HG02610 (cell line): ENCODE measurements at regions not wholly inside any gene's neighbourhood (a gene's known extent, or its start where the extent isn't known, plus 50 kb on each side); places are given as distances from the start of the nearest gene placed in this dataset.

ENCODE experiments used
- ATAC-seq: cut with Tn5 transposase; IDR thresholded peaks from one replicate; pipeline ENCODE4 v1.9.1; 2021; ENCODE audit warnings: mild to moderate bottlenecking, moderate library complexity; ENCODE audit not compliant: unreplicated experiment

DNA sequence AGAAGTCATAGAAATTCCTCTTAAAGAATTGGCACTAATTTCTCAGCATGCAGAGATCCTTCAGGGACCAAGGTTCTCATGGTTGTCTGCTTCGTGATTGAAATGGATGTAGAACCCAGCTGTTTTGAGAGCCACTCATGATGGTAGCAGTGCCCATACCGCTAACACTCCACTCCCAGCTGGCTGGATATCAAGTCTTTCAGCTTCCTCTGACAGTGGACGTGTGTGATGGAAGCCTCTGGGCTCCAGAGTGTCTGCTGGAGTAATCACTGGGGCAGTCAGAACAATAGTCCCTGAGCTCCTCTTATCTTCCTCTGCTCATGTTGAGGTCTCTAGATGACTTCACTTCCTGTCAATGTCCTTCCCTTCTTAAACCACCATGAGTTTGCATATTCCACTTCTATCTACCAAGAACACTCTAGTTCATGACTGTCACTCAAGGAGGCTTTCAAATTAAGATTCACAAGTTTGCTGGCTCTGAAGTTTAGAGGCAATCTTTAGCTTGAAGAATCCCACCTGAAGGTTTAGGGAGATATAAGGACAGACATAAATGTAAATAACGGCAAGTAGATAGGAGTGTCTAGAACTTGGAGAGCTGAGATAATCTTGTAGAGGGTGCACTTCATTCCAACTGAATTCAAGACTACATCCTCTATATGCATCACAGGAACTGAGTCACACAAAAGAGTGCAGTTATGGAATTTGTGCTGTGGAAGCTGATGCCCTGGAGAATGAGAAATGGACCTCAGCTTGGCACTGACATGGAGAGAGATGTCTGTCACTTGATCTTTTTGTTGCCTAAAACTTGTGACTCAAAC is 64.5 kb upstream of the WDR1 start:
- peak; percentile 96 for ATAC-seq

DNA sequence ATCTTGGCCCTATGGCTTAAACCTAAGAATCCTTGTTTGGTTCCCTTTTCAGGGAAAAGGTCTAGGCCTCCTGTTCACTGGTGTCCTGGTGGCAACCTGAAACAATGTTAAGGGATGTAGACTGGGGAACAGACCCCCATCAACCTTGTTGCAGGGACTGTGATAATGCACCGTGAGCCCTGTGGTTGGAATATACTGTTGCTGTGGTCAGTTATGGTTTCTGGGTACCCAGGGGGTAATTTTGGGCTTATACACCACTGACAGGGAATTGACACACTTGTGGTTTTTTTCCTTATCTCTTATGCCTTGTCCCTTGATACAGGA is 64.0 kb upstream of the WDR1 start:
- peak; percentile 3 for ATAC-seq

DNA sequence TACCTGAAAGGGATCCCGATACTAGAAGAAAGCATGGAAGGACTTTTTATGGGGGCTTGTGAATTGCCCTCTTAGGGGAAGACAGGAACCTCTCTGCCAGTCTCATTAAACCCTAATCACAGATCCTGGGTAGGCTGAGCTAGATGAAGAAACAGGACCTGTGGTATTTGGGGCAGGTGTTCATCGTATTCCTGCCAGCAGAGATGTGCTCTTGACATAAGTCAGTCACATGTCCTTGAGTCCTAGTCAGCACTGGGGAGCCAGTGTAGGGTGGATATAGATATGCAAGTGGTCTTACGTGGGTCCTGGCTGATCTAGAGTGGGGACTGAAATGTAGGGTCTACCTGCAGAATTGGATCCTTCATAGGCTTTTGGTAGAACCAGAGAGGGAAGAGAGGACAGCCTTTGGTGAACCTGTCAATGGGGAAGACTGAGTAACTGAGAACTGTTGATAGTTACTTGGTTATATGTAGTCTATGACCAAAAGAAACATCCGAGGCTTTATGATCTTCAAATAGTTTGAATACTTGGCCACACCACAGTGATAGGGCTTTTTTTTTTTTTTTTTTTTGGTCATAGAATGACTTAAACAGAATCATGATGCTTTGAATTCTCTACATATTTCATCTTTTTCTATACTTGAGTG is 63.5 kb upstream of the WDR1 start:
- ATAC-seq, result no peak

DNA sequence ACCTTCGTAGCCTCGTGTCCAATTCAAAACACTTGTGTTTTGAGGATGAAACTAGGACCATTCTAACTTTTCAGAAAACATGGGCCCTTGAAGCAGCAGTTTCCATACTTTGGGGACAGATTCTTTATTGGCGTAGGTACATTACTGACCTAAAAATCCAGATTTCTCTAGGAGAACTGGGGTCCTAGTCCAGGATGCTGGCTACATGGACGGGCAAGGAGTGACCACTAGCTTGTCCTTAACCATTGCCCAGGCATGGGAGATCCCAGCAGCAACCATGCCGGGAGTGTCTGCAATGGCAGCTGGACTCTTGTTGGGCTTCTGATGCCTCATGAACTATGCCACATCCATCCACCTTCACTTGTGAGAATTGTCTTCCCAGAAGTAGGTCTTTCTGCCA is 62.2 kb upstream of the WDR1 start:
- no peak for ATAC-seq

DNA sequence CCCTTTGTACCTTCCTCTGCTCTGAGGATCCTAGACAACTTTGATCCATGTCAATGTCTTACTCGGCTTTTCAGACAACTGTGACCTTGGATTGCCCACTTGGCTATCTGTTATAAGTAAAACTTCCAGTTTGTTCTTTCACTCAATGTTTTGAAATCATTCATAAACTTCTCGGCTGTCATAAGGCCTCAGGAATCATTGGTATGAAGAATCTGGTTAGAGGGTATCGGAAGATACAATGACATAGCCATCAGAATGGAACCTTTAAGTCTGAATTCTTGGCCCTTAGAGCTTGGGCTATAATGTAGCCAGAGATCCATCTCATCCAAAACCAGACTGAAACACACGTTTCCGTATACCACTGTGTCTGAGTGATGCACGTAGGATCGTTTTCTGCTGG is 59.0 kb upstream of the WDR1 start:
- no peak for ATAC-seq

DNA sequence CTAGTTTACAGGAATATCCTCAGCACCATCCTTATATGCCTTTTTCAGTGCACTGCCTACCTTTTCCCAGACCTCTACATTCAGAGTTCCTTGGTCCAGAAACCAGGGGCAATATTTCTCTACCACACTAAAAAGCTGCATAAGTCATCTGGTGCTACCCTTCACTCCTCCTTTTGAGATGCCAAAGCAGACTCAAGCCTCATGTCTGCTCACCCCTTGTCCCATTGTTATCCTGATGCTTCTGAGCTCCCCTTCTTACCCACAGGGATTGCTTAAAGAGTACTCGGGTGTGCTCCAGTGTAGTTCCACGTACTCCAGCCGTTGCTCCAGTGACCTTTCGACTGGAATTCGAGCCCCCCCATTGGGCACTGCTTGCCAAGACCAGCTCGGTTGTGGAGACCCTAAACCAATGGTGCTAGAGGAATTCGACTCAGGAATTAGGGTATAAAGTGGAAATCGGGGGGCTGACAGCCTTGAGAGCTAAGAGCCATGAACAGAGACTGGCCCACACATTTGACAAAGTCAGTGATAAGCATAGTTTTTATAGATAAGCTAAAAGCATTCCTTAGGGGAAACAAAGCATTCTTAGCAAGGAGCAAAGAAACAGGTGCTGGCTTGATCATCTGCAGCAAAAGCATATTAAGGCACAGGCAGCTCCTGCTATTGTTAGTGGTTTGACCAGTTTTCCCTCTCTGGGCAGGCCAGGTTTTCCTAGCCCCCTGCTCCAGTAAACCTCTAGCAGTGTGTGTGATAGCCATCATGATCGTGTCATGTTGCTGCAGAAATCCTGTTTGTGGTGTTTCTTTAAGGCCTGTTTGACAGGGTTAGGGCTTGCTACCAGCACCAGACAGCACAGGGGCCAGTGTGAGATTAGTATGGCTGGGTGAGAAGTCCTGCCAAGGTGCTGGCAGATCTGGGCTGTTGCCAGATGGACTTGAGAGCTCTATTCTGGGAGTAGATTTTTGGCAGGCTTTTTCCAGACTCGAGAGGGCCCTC is 57.5 kb upstream of the WDR1 start:
- no peak for ATAC-seq

DNA sequence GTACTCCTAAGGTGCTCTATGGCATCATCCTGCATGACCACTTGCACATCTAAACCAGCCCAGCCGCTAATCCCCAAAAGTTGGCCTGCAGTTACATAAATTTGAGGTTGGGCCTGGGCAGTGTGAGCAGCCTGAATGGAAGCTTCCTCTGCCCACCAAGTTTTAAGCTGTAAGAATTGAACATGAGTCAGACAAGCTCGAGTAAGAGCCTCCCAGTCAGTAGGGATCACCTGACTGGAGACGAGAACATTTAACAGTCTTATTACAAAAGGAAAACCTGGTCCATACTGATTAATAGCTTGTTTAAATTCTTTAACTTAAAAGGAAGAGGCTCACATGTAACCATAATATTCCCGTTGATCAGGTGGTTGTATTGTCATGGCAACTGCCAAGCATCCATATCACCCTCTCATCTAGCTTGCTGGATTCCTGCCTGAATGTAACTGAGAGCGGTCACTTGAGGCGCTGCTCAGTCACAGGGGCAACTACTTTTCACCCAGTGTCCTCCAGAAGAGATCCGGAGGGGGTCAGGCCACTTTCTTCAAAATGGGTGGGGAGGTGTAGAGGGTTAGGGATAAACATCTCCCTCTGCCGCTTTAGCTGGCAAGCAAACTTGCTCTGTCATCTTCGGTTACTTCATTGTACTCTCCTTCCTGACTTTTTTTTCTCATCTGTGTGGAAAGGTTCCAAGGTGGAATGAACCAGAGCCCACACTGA is 56.6 kb upstream of the WDR1 start:
- no peak for ATAC-seq

DNA sequence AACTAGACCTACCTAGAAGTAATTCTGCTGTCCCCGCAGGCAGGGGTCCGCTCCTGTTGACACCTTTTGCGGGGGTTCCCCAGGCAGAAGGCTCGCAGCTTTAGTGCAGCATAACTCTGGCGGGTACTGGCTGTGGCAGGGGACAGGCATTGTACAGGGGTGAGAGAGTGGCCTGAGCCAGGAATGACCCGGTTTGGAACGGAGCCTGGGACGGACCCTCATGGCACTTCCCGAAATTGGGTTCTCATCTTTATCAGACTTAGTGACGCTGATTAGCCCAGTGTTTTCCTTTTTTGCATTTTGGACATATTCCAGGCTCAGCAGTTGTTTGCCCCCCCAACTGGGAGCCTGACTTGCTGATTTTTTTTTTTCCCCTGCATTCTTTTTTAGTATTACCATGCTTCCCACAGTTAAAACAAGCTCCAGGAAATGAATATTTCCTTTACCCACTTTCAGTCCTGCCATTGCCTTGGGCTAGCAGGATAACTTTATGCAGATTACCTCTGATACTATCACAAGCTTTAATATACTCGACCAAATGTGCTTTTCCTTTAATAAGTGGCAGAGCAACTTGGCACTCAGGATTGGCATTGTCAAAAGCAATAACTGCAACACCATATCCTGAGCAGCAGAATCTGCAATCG is 55.8 kb upstream of the WDR1 start:
- no peak for ATAC-seq

DNA sequence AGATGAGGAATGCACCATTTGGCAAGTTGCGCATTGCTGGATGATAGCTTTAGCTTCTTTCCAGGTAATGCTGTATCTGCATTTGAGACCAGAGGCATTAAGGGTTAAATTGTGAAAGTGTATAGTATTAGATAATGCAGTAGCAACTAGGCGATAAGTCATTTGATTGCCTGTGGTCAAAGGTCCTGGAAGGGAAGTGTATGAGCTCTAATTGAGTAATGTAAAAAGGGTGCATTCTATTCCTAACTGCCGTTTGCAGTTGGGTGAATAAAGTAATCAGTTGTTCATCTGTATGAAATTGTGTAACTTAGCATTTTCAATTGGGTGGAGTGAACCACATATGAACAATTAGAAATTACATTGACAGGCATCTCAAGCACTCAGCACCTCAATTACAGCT is 54.5 kb upstream of the WDR1 start:
- ATAC-seq, result no peak

DNA sequence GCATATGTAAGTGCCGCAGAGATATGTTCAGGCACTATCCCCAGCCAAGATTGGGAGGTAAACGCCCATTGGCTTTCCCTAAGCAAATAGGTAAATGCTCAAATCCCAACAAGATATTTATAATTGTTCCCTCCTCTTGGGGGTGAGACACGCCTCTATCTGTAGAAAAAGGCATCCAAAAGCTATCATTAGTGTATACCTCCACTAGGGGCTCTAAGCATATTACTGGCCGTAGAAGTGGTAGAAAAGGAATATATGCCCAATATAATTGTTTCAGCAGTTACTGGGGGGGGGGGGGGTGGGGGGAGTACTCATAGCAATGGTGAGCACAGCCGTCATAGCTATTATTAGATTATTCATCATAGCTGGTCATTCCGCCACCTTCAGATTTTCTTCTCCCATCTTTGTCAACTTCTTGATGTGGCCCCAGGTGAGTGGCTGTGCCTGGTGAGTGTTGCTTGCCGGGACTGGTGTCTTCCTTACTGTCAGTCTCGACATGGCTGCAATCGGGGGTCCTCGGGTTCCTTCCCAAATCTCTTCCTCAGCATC is 53.3 kb upstream of the WDR1 start:
- no peak for ATAC-seq

DNA sequence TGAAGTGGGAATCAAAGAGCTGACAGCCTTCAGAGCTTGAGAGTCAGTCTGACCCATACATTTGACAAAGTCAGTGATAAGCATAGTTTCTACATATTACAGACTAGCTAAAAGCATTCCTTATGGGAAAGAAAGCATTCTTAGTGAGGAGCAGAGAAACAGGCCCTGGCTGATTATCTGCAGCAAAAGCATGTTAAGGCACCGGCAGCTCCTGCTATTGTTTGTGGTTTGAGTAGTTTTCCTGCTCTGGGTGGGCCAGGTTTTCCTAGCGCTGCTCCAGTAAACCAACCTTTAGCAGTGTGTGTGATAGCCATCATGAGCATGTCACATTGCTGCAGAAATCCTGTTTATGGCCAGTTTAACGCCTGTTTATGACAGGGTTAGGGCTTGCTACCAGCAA is 51.6 kb upstream of the WDR1 start:
- no peak for ATAC-seq

DNA sequence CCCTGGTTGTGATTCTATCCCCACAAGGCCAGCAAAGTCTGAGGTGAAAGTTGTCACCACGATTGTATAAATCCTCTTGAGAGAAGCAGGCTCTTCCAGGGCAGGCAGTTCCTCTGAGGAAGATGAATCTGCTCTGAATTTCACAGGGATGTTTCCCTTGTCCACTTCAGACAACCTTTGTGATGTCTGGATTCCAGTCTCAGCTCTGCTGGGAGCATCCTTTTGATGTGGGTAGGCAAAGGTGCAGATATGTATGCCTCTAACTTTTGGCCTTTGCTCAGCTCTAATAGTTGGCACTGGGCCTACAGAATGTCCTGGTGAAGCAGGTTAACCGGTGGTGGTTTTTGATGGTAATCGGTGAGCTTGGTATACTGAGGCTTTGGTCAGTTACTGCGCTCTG is 50.6 kb upstream of the WDR1 start:
- ATAC-seq, result no peak
